Activated T-cell treated with anti-CD3 and anti-CD28 coated beads, Interleukin-2, amount 50 U/mL, for 72 hours (primary cell): ENCODE measurements at regions not wholly inside any gene's neighbourhood (a gene's known extent, or its start where the extent isn't known, plus 50 kb on each side); places are given as distances from the start of the nearest gene placed in this dataset.

Experiments
- ATAC-seq, 2 donors: fragments of 150-1000 bp; cut with Tn5 transposase; replicated peaks in 1 of 2; 2 replicates each; pipeline ENCODE4 v1.10.0; 2021; ENCODE audit warnings: moderate library complexity in 2 of 2, mild to moderate bottlenecking in 1 of 2
- DNase-seq, 2 donors: peaks; one replicate each; pipeline ENCODE4 v3.0.0; 2021 to 2022; ENCODE audit warnings: mixed read lengths in 1 of 2
- H3K27ac Mint-ChIP-seq: one replicate; pipeline ENCODE4 v1.8.0; 2022; ENCODE audit warnings: mild to moderate bottlenecking, moderate library complexity, mixed read lengths
- H3K27me3 Mint-ChIP-seq: one replicate; pipeline ENCODE4 v1.8.0; 2022; ENCODE audit warnings: low read depth, mixed read lengths
- H3K36me3 Mint-ChIP-seq, 2 donors: one replicate each; pipeline ENCODE4 v1.8.0; 2022; ENCODE audit warnings: mixed read lengths in 2 of 2, mild to moderate bottlenecking in 1 of 2; ENCODE audit not compliant: insufficient read depth in 2 of 2
- H3K4me1 Mint-ChIP-seq: one replicate; pipeline ENCODE4 v1.8.0; 2022; ENCODE audit warnings: low read depth, mixed read lengths
- H3K4me3 Mint-ChIP-seq, 2 donors: one replicate each; pipeline ENCODE4 v1.8.0; 2022; ENCODE audit warnings: mild to moderate bottlenecking in 2 of 2, mixed read lengths in 2 of 2, moderate library complexity in 2 of 2
- H3K9me3 Mint-ChIP-seq, 2 donors: one replicate each; pipeline ENCODE4 v1.8.0; 2022; ENCODE audit warnings: mixed read lengths in 2 of 2

GRCh38 chr15:95645791-95646338 lies 684.6 kb upstream of the NR2F2 start:
- no peaks in the 10 kb centered on the region for H3K4me1 Mint-ChIP-seq
- ATAC-seq, result no peak
- no peaks in the 10 kb centered on the region for H3K9me3 Mint-ChIP-seq
- H3K4me3 Mint-ChIP-seq, result no peak overlapping the region
- peaks cover 11% of the 10 kb centered on the region for H3K27me3 Mint-ChIP-seq
- H3K27ac Mint-ChIP-seq, result no peak overlapping the region
- no peaks in the 10 kb centered on the region for H3K36me3 Mint-ChIP-seq
- no peak for DNase-seq

GRCh38 chr15:95646484-95647273 lies 683.8 kb upstream of the NR2F2 start:
- no peaks in the 10 kb centered on the region for H3K4me1 Mint-ChIP-seq
- no peak overlapping the region for H3K27ac Mint-ChIP-seq
- peaks cover 11% of the 10 kb centered on the region for H3K27me3 Mint-ChIP-seq
- DNase-seq (no peak), ATAC-seq (no peak)
- no peaks in the 10 kb centered on the region for H3K9me3 Mint-ChIP-seq
- H3K36me3 Mint-ChIP-seq, result no peaks in the 10 kb centered on the region
- H3K4me3 Mint-ChIP-seq, result no peak overlapping the region

DNA sequence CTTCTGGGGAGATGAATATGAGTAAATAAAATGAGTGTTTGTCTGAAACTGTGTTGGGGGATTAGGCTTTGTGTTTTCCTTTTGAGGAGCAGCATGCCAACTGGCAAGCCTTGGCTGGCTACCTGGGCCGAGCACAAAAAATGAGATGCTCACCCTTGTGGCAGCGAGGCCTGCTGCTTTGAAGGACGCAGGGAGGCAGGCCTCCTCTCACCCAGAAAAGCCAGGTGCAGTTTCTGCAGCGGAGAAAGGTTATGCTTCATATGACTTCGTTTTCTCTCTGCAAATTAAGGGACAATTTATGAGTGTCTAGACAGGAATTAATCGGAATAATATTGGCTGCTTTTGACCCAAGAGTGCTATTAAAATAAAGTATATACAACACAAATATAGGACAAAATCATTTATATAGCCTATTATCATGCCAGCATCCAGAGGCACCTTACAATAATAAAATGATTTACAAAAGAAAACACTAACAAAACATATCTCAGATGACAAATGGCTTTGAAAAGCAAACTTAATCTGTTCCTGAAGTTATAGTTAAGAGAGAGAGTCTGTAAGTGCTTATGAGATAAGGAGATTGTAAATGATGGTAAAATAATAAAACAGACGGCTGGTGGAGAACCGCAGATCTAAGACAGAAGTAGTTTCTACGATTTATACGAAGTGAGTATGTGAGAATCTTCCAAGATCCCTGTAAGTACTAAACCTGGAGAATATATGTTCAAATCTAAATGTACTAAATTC lies 682.8 kb upstream of the NR2F2 start:
- Mint-ChIP-seq H3K4me3 (no peak overlapping the region), H3K27me3 (peaks cover 11% of the 10 kb centered on the region), H3K36me3 (no peaks in the 10 kb centered on the region), H3K4me1 (no peaks in the 10 kb centered on the region), H3K27ac (no peak overlapping the region), H3K9me3 (no peaks in the 10 kb centered on the region)
- DNase-seq (no peak), ATAC-seq (no peak)

- Mint-ChIP-seq H3K4me3 (no peak overlapping the region), H3K9me3 (no peaks in the 10 kb centered on the region), H3K4me1 (no peaks in the 10 kb centered on the region), H3K27me3 (peaks cover under 1% of the 10 kb centered on the region), H3K36me3 (no peaks in the 10 kb centered on the region), H3K27ac (no peak overlapping the region)
- ATAC-seq (no peak), DNase-seq (no peak)
These were observed 677.1 kb upstream of the NR2F2 start for GRCh38 chr15:95653361-95653805.

GRCh38 chr15:95655089-95655607 lies 675.4 kb upstream of the NR2F2 start:
- H3K4me1 Mint-ChIP-seq, result no peaks in the 10 kb centered on the region
- no peaks in the 10 kb centered on the region for H3K36me3 Mint-ChIP-seq
- DNase-seq, result no peak
- H3K9me3 Mint-ChIP-seq, result no peaks in the 10 kb centered on the region
- no peak overlapping the region for H3K27ac Mint-ChIP-seq
- no peak for ATAC-seq
- no peak overlapping the region for H3K4me3 Mint-ChIP-seq
- H3K27me3 Mint-ChIP-seq, result peaks cover 16% of the 10 kb centered on the region

GRCh38 chr15:95656595-95656994 lies 673.9 kb upstream of the NR2F2 start:
- no peak for DNase-seq
- ATAC-seq, result no peak
- Mint-ChIP-seq H3K27me3 (peaks cover 19% of the 10 kb centered on the region), H3K9me3 (peaks cover 0 to 2% of the 10 kb centered on the region in 2 donors), H3K4me3 (no peak overlapping the region), H3K4me1 (no peaks in the 10 kb centered on the region), H3K36me3 (no peaks in the 10 kb centered on the region), H3K27ac (no peak overlapping the region)

GRCh38 chr15:95658799-95659198 lies 671.7 kb upstream of the NR2F2 start:
- H3K36me3 Mint-ChIP-seq, result no peaks in the 10 kb centered on the region
- peaks cover 23% of the 10 kb centered on the region for H3K27me3 Mint-ChIP-seq
- no peak overlapping the region for H3K4me3 Mint-ChIP-seq
- DNase-seq, result no peak
- no peaks in the 10 kb centered on the region for H3K4me1 Mint-ChIP-seq
- no peak overlapping the region for H3K27ac Mint-ChIP-seq
- ATAC-seq, result no peak
- H3K9me3 Mint-ChIP-seq, result peaks cover 0 to 2% of the 10 kb centered on the region in 2 donors

DNA sequence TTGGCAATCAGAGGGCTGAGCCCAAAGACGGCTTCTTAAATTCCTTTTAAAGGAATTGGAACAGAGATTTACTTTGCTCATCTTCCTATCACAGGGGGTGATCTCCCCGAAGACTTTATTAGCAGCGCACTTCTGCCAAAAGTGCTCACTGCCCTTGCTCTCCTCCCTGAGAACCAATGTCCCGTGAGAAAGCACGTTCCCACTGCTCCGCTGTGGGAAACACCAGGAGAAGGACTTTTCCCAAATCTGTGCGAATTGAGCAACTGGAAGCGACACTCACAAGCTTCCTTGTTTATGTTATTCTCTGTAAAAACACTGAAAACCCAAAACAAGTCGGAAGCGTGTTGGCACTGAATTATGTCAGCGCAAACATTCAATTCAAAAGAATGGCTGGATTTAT lies 670.8 kb upstream of the NR2F2 start:
- no peak for DNase-seq
- H3K36me3 Mint-ChIP-seq, result no peaks in the 10 kb centered on the region
- no peak overlapping the region for H3K4me3 Mint-ChIP-seq
- peaks cover 0 to 2% of the 10 kb centered on the region in 2 donors for H3K9me3 Mint-ChIP-seq
- H3K27me3 Mint-ChIP-seq, result peaks cover 23% of the 10 kb centered on the region
- no peak for ATAC-seq
- H3K4me1 Mint-ChIP-seq, result no peaks in the 10 kb centered on the region
- no peak overlapping the region for H3K27ac Mint-ChIP-seq

GRCh38 chr15:95662638-95663037 lies 667.9 kb upstream of the NR2F2 start:
- Mint-ChIP-seq H3K4me3 (no peak overlapping the region), H3K27ac (no peak overlapping the region), H3K27me3 (peaks cover 33% of the 10 kb centered on the region), H3K36me3 (no peaks in the 10 kb centered on the region), H3K4me1 (no peaks in the 10 kb centered on the region), H3K9me3 (peaks cover 0 to 2% of the 10 kb centered on the region in 2 donors)
- ATAC-seq (no peak), DNase-seq (no peak)

DNA sequence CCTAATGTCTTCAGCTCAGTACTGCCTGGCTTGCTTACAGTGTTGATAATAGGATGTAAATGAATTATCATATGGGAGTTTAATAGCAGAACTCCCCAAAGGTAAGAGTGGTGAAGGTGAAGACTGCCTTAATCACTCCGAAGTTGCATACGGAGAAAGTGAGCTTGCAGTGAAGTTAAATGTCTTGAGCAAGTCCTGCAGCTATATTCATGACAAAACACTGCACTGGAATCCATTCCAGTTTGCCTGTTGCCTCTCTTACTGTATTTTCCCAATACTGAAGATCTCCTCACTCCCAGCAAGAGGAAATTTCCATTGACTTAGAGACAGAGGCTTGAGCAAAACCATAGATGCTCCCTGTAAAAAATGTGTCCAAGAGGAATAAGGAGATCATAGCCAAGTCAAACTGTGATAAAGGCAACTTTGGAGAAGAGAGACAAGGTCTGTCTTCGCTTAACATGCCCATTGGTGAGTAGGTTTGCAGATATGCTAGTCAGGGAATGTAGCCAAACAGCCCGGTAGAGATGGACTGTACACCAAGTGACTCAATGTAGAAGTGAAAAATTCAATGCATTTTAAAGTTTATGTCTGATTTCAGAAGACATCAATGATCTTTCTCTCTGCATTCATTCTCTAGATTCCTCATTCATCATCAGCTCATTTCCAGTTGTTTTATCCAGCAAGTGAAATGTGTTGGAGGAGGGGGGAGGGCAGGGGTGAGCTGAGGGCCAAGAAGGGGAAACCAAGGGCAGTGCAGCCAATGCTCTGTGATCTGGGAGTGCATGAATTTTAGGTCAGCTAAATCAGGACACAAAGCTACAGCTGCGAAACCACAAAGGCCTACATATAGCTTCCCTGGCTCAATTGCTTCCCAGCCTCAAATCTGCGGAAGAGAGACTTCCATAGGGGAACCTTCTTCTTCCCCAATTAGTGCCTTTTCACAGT lies 667.1 kb upstream of the NR2F2 start:
- Mint-ChIP-seq H3K4me1 (no peaks in the 10 kb centered on the region), H3K36me3 (no peaks in the 10 kb centered on the region)
- no peak for ATAC-seq

GRCh38 chr15:95664450-95664849 lies 666.0 kb upstream of the NR2F2 start:
- H3K36me3 Mint-ChIP-seq, result no peaks in the 10 kb centered on the region

More for the DNA sequence above, 667.1 kb upstream of the NR2F2 start:
- H3K9me3 Mint-ChIP-seq, result peaks cover 0 to 2% of the 10 kb centered on the region in 2 donors
- H3K4me3 Mint-ChIP-seq, result no peak overlapping the region
- peaks cover 40% of the 10 kb centered on the region for H3K27me3 Mint-ChIP-seq
- no peak overlapping the region for H3K27ac Mint-ChIP-seq
- DNase-seq, result no peak

GRCh38 chr15:95669146-95669922 lies 661.2 kb upstream of the NR2F2 start:
- peaks cover 0 to 1% of the 10 kb centered on the region in 2 donors for H3K9me3 Mint-ChIP-seq
- H3K4me3 Mint-ChIP-seq, result peak overlapping the region in 1 of 2 donors; percentile 53
- H3K27ac Mint-ChIP-seq, result no peak overlapping the region
- ATAC-seq (no peak), DNase-seq (no peak)
- H3K27me3 Mint-ChIP-seq, result peaks cover 22% of the 10 kb centered on the region
- peaks cover 6% of the 10 kb centered on the region for H3K4me1 Mint-ChIP-seq
- H3K36me3 Mint-ChIP-seq, result no peaks in the 10 kb centered on the region

More at GRCh38 chr15:95664450-95664849, 666.0 kb upstream of the NR2F2 start:
- Mint-ChIP-seq H3K27ac (no peak overlapping the region), H3K9me3 (peaks cover 0 to 2% of the 10 kb centered on the region in 2 donors), H3K4me1 (peaks cover 3% of the 10 kb centered on the region), H3K27me3 (peaks cover 33% of the 10 kb centered on the region), H3K4me3 (no peak overlapping the region)
- DNase-seq, result no peak
- no peak for ATAC-seq
